ENCODE measurements at regions not wholly inside any gene's neighbourhood (a gene's known extent, or its start where the extent isn't known, plus 50 kb on each side); places are given as distances from the start of the nearest gene placed in this dataset.

DNA sequence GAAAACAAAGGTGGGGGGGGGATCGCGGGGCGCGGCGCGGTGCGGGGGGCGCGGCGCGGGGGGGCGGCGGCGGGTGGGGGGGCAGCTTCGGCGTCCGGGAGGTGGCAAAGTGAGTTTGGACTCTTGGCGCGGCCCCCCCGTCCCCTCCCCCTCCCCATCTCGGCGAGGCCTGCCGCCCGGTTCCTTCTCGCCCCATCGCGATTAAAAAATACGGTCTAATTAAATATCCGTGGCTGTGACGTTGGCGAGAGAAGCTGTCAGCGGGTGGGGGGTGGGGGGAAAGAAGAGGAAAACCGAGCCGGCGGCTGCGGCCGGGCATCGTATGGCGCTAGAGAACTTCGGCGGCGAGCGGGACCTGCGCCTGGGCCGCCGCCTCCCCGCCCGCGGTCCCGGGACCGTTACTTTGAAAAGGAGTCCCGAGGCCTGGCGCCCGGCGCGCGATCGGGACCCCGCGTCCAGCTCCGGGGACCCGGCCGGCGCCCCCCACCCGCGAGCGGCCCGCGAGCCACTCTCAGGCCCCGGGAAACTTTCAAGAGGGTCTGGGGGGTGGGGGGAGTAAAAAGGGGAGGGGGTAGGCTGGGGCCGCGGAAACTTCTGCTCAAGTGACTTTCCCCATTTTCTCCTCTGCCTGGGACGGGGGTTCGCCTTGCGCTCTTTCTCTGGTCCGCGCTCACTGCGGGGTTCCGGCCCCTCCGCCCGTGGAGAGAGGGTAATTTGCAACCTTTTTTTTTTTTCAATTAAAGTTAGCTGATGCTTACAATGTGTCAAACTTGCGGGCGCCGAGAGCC, 146.3 kb upstream of the ZNF536 start:
- intact Hi-C loops (cut with DNase I), result no loop called here
- no peaks in the 10 kb centered on the region for H3K27me3 ChIP-seq
- peaks cover 13% of the 10 kb centered on the region for H3K4me1 ChIP-seq (ENCODE audit: insufficient read depth)
- no peak overlapping the region for H3K27ac ChIP-seq
- peak overlapping the region; percentile 22 for H3K4me3 ChIP-seq
- H3K9me3 ChIP-seq, result no peaks in the 10 kb centered on the region
- DNase-seq, result no peak
- H3K36me3 ChIP-seq, result no peaks in the 10 kb centered on the region
- 1 to 3% (median 2%) methylated on average over 60 to 84 of the region's 84 CpGs for WGBS, 3 donors
- TF ChIP-seq, protein P1, sequence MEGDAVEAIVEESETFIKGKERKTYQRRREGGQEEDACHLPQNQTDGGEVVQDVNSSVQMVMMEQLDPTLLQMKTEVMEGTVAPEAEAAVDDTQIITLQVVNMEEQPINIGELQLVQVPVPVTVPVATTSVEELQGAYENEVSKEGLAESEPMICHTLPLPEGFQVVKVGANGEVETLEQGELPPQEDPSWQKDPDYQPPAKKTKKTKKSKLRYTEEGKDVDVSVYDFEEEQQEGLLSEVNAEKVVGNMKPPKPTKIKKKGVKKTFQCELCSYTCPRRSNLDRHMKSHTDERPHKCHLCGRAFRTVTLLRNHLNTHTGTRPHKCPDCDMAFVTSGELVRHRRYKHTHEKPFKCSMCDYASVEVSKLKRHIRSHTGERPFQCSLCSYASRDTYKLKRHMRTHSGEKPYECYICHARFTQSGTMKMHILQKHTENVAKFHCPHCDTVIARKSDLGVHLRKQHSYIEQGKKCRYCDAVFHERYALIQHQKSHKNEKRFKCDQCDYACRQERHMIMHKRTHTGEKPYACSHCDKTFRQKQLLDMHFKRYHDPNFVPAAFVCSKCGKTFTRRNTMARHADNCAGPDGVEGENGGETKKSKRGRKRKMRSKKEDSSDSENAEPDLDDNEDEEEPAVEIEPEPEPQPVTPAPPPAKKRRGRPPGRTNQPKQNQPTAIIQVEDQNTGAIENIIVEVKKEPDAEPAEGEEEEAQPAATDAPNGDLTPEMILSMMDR (IDR thresholded peaks at IDR 0.05), result no peak
- no peak for TF ChIP-seq EP300 (IDR thresholded peaks at IDR 0.05)
- TF ChIP-seq POLR2A (IDR thresholded peaks at IDR 0.05), result no peak

DNA sequence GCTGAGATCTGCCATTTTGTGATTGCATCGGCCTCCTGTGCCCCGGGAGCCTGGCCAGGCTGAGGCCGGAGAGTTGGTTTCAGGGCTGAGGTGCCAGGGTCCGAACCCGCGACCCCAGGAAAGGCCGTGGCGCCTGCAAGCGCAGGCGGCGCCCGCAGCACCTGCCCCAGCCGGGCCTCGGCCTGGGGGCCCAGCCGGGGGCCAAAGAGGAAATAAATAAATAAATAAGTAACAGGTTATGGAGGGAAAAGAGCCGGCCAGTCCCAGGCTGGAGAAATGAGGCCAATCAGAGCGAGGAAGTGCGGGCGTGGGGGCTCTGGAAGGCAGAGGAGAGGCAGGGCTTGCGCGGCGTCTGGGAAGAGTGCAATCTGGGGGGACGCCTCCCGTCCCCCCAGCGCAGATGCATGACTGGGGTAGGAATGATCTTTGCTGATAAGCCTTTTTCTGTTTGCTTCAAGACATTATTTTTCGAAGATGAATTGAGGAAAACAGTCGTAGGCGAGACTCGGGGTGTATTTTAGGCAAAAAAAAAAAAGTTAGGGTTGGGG, 145.6 kb upstream of the ZNF536 start:
- Histone ChIP-seq H3K27ac (no peak overlapping the region), H3K9me3 (no peaks in the 10 kb centered on the region), H3K4me1 (ENCODE audit: insufficient read depth) (peaks cover 13% of the 10 kb centered on the region), H3K4me3 (peak overlapping the region; percentile 22), H3K27me3 (no peaks in the 10 kb centered on the region), H3K36me3 (no peaks in the 10 kb centered on the region)
- TF ChIP-seq POLR2A (IDR thresholded peaks at IDR 0.05) (no peak), EP300 (IDR thresholded peaks at IDR 0.05) (no peak)
- TF ChIP-seq, protein P1 (IDR thresholded peaks at IDR 0.05), result no peak
- WGBS, 3 donors, result 1 to 3% (median 2%) methylated on average over 29 of the region's 29 CpGs
- intact Hi-C loops (cut with DNase I), result no loop called here
- DNase-seq, result no peak

DNA sequence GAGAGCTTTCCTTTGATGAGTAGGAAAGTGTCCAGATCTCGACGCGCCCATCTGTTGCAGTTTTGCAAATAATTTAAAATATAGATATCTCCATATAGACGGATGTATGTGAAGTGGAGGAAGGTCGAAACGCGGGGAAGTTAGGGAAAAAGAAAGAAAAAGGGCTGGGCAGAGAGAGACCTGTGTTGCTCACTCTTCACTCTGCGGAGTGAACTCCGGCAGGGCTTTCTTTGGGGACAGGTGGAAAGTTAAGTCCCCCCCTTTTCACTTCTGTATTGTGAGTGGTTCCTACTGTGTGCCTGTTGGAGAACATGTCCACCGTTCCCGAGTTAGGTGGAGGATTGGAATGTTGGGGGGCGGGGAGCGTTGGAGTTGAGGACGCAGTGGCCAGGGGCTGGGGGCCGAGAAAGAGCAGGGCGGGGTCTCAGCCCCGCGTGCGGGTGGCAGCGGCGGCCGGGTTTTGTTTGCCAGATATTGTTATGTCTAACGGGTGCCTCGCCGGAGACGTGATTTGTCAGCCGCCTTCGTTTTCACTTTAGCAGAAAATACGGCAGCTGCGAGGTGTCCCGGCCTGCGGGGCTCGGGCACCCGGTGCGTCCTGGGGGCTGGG, 145.1 kb upstream of the ZNF536 start:
- WGBS, 3 donors, result 1% methylated on average over 25 to 35 of the region's 35 CpGs
- Histone ChIP-seq H3K27ac (no peak overlapping the region), H3K27me3 (no peaks in the 10 kb centered on the region), H3K9me3 (no peaks in the 10 kb centered on the region), H3K4me1 (ENCODE audit: insufficient read depth) (peaks cover 13% of the 10 kb centered on the region), H3K36me3 (no peaks in the 10 kb centered on the region), H3K4me3 (peak overlapping the region; percentile 21)
- intact Hi-C loops (cut with DNase I), result no loop called here
- no peak for DNase-seq
- TF ChIP-seq, protein P1 (IDR thresholded peaks at IDR 0.05), result no peak
- TF ChIP-seq POLR2A (IDR thresholded peaks at IDR 0.05) (no peak), EP300 (IDR thresholded peaks at IDR 0.05) (no peak)

- Histone ChIP-seq H3K27ac (no peak overlapping the region), H3K4me1 (ENCODE audit: insufficient read depth) (peaks cover 13% of the 10 kb centered on the region), H3K4me3 (peak overlapping the region; percentile 21), H3K36me3 (no peaks in the 10 kb centered on the region), H3K9me3 (no peaks in the 10 kb centered on the region), H3K27me3 (no peaks in the 10 kb centered on the region)
- DNase-seq, result peak in 2 of 5 donors; percentile 59
- TF ChIP-seq, protein P1 (IDR thresholded peaks at IDR 0.05), result peak in 1 of 3 donors; percentile 29
- no peak for TF ChIP-seq EP300 (IDR thresholded peaks at IDR 0.05)
- 0 to 1% (median 1%) methylated on average over 28 to 57 of the region's 57 CpGs for WGBS, 3 donors
- intact Hi-C loops (cut with DNase I), result no loop called here
Measured at GRCh38 chr19:30227661-30228112, 144.5 kb upstream of the ZNF536 start.
